T-cell (primary cell): ENCODE measurements at regions not wholly inside any gene's neighbourhood (a gene's known extent, or its start where the extent isn't known, plus 50 kb on each side); places are given as distances from the start of the nearest gene placed in this dataset.

ENCODE experiments used
- ATAC-seq, 4 experiments: fragments of 200-7000 bp in 3 of 4; fragments of 150-1000 bp in 1 of 4; cut with Tn5 transposase; replicated peaks in 1 of 4; 1 replicate in 3 of 4; 2 replicates in 1 of 4; pipeline ENCODE4 v1.10.0; 2021; ENCODE audit warnings: moderate library complexity in 3 of 4, mild to moderate bottlenecking in 2 of 4, moderate number of reproducible peaks in 1 of 4
- CTCF ChIA-PET, 2 donors: fragments of 300-600 bp; sonication (Branson Sonifier 250); formaldehyde crosslinking; loops; one replicate each; lab custom pipeline; 2022; ENCODE audit warnings: antibody characterized with exemption in 2 of 2; lab: Charles Lee
- POLR2A ChIA-PET, 2 donors: fragments of 300-600 bp; sonication (Branson Sonifier 250); formaldehyde crosslinking; loops; one replicate each; lab custom pipeline; 2022; ENCODE audit warnings: antibody characterized with exemption in 2 of 2; lab: Charles Lee
- DNase-seq, 35 experiments: peaks; one replicate each; pipeline versions ENCODE4 v3.0.0 to v3.0.0-alpha.2; 2013 to 2023
- H3K27ac ChIP-seq: one replicate; pipeline ENCODE4 v1.5.1; 2013; ENCODE audit warnings: low read length
- H3K27me3 ChIP-seq, 2 experiments: replicated peaks in 1 of 2; 1 replicate in 1 of 2; 2 replicates in 1 of 2; pipeline versions ENCODE4 v1.6.1 to v1.7.0; 2013; ENCODE audit warnings: low read length in 1 of 2, mixed read lengths in 1 of 2; ENCODE audit not compliant: control insufficient read depth in 2 of 2, insufficient read depth in 2 of 2; ENCODE audit errors: extremely low read depth in 1 of 2
- H3K36me3 ChIP-seq, 2 donors: 1 replicate in 1 of 2; 2 replicates in 1 of 2; pipeline versions ENCODE4 v1.6.1 to v1.7.0; 2013; ENCODE audit warnings: low read length in 1 of 2; ENCODE audit not compliant: control insufficient read depth in 2 of 2, insufficient read depth in 1 of 2; ENCODE audit errors: extremely low read depth in 1 of 2
- H3K4me1 ChIP-seq, 2 experiments: 1 replicate in 1 of 2; 2 replicates in 1 of 2; pipeline versions ENCODE4 v1.6.1 to v1.7.0; 2013; ENCODE audit warnings: low read length in 2 of 2, mixed read lengths in 1 of 2; ENCODE audit not compliant: insufficient read depth in 2 of 2, control insufficient read depth in 1 of 2; ENCODE audit errors: extremely low read depth in 1 of 2
- H3K4me3 ChIP-seq, 2 donors: 1 replicate in 1 of 2; 2 replicates in 1 of 2; pipeline versions ENCODE4 v1.5.1 to v1.7.0; 2013; ENCODE audit warnings: mild to moderate bottlenecking in 2 of 2, low read length in 1 of 2, moderate library complexity in 1 of 2; ENCODE audit not compliant: control insufficient read depth in 1 of 2; ENCODE audit errors: extremely low read depth in 1 of 2
- H3K9me3 ChIP-seq: 2 replicates; pipeline ENCODE4 v1.7.0; 2013
- H3K27ac Mint-ChIP-seq, 2 donors: one replicate each; pipeline ENCODE4 v1.8.0; 2020 to 2021; ENCODE audit warnings: mild to moderate bottlenecking in 2 of 2, mixed read lengths in 2 of 2
- H3K27me3 Mint-ChIP-seq, 2 donors: one replicate each; pipeline ENCODE4 v1.8.0; 2021 to 2022; ENCODE audit warnings: mixed read lengths in 2 of 2
- H3K36me3 Mint-ChIP-seq: one replicate; pipeline ENCODE4 v1.8.0; 2021; ENCODE audit warnings: mixed read lengths
- H3K4me1 Mint-ChIP-seq, 3 donors: one replicate each; pipeline ENCODE4 v1.8.0; 2020 to 2022; ENCODE audit warnings: mixed read lengths in 3 of 3, mild to moderate bottlenecking in 1 of 3
- H3K4me3 Mint-ChIP-seq, 3 donors: one replicate each; pipeline ENCODE4 v1.8.0; 2020 to 2022; ENCODE audit warnings: mild to moderate bottlenecking in 3 of 3, mixed read lengths in 3 of 3, moderate library complexity in 3 of 3
- H3K9me3 Mint-ChIP-seq, 3 donors: one replicate each; pipeline ENCODE4 v1.8.0; 2020 to 2022; ENCODE audit warnings: mixed read lengths in 3 of 3
- WGBS: methylation state at CpG from one replicate; pipeline ENCODE4 v1.1.5; 2013; ENCODE audit warnings: missing lambda C conversion rate; ENCODE audit not compliant: insufficient coverage; 5-methylcytosine and 5-hydroxymethylcytosine counted together

DNA sequence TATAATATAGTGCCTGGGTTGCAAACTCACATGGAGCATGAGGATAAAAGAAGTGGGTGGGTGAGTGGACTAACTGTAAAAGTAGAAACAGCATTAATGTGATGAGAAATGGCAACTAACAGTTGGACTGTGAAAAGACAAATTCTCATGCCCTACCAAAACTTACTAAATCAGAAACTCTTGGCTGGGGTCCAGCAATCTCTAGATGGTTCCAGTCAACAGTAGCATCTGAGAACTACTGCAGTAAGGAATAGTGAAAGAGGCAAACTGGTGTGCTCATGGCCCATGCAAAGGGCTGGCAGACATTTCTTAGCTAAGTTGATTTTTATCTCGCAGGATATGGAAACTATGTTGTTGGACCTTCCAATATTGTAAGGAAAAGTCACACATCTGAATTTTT is 150.3 kb downstream of the PIK3R1 start:
- H3K9me3 Mint-ChIP-seq: peaks cover 0 to 3% (median 0%) of the 10 kb centered on the region in 3 donors
- H3K27ac ChIP-seq: no peak overlapping the region
- H3K4me1 ChIP-seq: peaks cover 5 to 8% of the 10 kb centered on the region in 2 experiments
- no peaks in the 10 kb centered on the region for H3K27me3 ChIP-seq
- H3K4me1 Mint-ChIP-seq: peaks cover 31 to 35% (median 33%) of the 10 kb centered on the region in 3 donors
- DNase-seq: no peak
- H3K27me3 Mint-ChIP-seq: no peaks in the 10 kb centered on the region
- no peaks in the 10 kb centered on the region for H3K36me3 ChIP-seq
- no peak for ATAC-seq
- no CpG with 5 or more reads among the region's 1 CpG for WGBS
- no peak overlapping the region for H3K4me3 ChIP-seq
- ChIA-PET CTCF (no interaction called here), POLR2A (no interaction called here)
- no peak overlapping the region for H3K4me3 Mint-ChIP-seq
- no peaks in the 10 kb centered on the region for H3K9me3 ChIP-seq
- H3K36me3 Mint-ChIP-seq: no peaks in the 10 kb centered on the region
- H3K27ac Mint-ChIP-seq: peak overlapping the region; percentile 5 to 7

DNA sequence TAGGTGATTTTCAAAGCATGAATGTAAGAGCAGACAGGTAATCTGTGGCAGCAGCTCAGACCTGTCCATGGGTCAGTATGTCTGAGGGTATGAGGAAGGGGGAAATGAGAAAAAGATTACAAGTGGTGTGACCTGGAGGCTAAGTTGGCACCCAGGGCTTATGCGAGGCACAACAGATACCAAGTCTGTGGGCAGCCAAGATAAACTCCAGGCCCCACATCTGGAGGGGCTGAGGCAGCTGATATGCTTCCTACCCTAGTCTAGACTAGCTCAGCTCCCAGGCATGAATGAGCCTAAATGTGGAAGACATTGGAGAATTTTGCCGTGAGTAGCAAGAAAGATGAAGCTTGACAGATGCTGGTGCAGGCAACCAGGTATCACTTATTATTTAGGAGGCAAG is 151.7 kb downstream of the PIK3R1 start:
- Histone ChIP-seq H3K27ac (no peak overlapping the region), H3K4me3 (no peak overlapping the region), H3K36me3 (no peaks in the 10 kb centered on the region), H3K4me1 (peaks cover 5 to 8% of the 10 kb centered on the region in 2 experiments), H3K9me3 (no peaks in the 10 kb centered on the region), H3K27me3 (no peaks in the 10 kb centered on the region)
- ATAC-seq (no peak), DNase-seq (no peak)
- H3K4me1 Mint-ChIP-seq: peaks cover 33 to 35% (median 33%) of the 10 kb centered on the region in 3 donors
- no peak overlapping the region for H3K4me3 Mint-ChIP-seq
- H3K36me3 Mint-ChIP-seq: no peaks in the 10 kb centered on the region
- peaks cover 0 to 3% (median 0%) of the 10 kb centered on the region in 3 donors for H3K9me3 Mint-ChIP-seq
- ChIA-PET CTCF (no interaction called here), POLR2A (no interaction called here)
- 100% methylated on average over 1 of the region's 2 CpGs for WGBS
- no peaks in the 10 kb centered on the region for H3K27me3 Mint-ChIP-seq
- H3K27ac Mint-ChIP-seq: no peak overlapping the region

DNA sequence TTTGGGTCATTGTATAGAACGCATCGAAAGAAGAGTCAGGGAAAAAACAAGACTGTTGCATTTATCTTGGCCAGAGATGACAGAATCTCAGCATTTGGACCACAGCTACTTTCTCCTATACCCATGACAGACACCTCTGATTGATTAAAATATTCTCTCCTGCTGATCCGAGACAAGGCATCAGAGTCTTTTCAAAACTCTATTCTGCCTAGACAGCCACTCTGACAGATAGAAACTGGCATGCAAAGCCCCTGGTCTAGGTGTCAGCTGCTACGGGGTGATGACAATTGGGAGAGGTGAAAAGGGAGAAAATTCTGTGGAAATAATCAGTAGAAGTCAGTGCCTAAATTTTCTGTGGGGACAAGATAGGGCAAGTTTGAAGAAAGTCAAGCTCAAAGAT is 152.2 kb downstream of the PIK3R1 start:
- Mint-ChIP-seq H3K27ac (no peak overlapping the region), H3K36me3 (peaks cover 1% of the 10 kb centered on the region), H3K4me3 (no peak overlapping the region), H3K9me3 (peaks cover 0 to 3% (median 0%) of the 10 kb centered on the region in 3 donors), H3K4me1 (peaks cover 33 to 35% (median 33%) of the 10 kb centered on the region in 3 donors), H3K27me3 (peaks cover 0 to 1% of the 10 kb centered on the region in 2 donors)
- H3K4me3 ChIP-seq: no peak overlapping the region
- no peaks in the 10 kb centered on the region for H3K9me3 ChIP-seq
- ChIA-PET POLR2A (interaction anchor here in 1 of 2 donors (0.6 kb wide), 1 partner anchor 38 kb away, joined by 5 read pairs; no protein-coding TSS in a partner anchor), CTCF (no interaction called here)
- DNase-seq (no peak), ATAC-seq (no peak)
- H3K36me3 ChIP-seq: no peaks in the 10 kb centered on the region
- H3K4me1 ChIP-seq: peaks cover 5 to 8% of the 10 kb centered on the region in 2 experiments
- no peak overlapping the region for H3K27ac ChIP-seq
- H3K27me3 ChIP-seq: no peaks in the 10 kb centered on the region
- 100% methylated on average over 2 of the region's 4 CpGs for WGBS

GRCh38 chr5:68368311-68369022 is 152.9 kb downstream of the PIK3R1 start:
- Mint-ChIP-seq H3K27me3 (peaks cover 0 to 3% of the 10 kb centered on the region in 2 donors), H3K4me1 (peaks cover 33 to 35% (median 33%) of the 10 kb centered on the region in 3 donors), H3K27ac (peak overlapping the region; percentile 32 to 45), H3K4me3 (peak overlapping the region in 2 of 3 donors; percentile 28 to 43), H3K9me3 (peaks cover 0 to 1% (median 0%) of the 10 kb centered on the region in 3 donors), H3K36me3 (peaks cover 3% of the 10 kb centered on the region)
- no peaks in the 10 kb centered on the region for H3K27me3 ChIP-seq
- ATAC-seq (no peak), DNase-seq (no peak)
- H3K36me3 ChIP-seq: no peaks in the 10 kb centered on the region
- ChIA-PET CTCF (interaction anchor here in 1 of 2 donors (0.9 kb wide), 1 partner anchor 82 kb away, joined by 3 read pairs; no protein-coding TSS in a partner anchor), POLR2A (interaction anchor here in 1 of 2 donors (0.6 kb wide), 1 partner anchor 37 kb away, joined by 5 read pairs; no protein-coding TSS in a partner anchor)
- WGBS: no CpG with 5 or more reads among the region's 5 CpGs
- H3K27ac ChIP-seq: no peak overlapping the region
- no peak overlapping the region for H3K4me3 ChIP-seq
- peaks cover 5 to 8% of the 10 kb centered on the region in 2 experiments for H3K4me1 ChIP-seq
- no peaks in the 10 kb centered on the region for H3K9me3 ChIP-seq

DNA sequence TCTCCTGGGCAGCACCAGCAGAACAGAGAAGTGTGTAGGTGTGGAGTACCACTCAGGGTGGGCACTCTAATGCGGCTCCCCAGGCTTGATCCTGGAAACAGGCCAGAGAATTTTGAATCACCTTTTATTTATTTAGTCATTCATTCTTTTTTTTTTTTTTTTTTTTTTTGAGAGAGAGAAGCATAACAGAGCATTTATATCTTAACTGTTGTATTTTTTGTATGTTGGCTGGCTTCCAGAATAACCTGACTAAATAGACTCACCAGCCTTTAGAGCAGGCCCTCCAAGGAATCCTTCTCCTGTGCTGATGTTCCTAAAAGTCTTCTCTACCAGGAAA is 153.4 kb downstream of the PIK3R1 start:
- Mint-ChIP-seq H3K27ac (peak overlapping the region; percentile 32 to 84), H3K4me3 (peak overlapping the region; percentile 28 to 58 (median 49)), H3K4me1 (peaks cover 33 to 35% (median 33%) of the 10 kb centered on the region in 3 donors), H3K36me3 (peaks cover 3% of the 10 kb centered on the region), H3K27me3 (peaks cover 0 to 3% of the 10 kb centered on the region in 2 donors), H3K9me3 (no peaks in the 10 kb centered on the region)
- Histone ChIP-seq H3K4me3 (no peak overlapping the region), H3K27ac (peak overlapping the region; percentile 32), H3K4me1 (peaks cover 5 to 8% of the 10 kb centered on the region in 2 experiments), H3K27me3 (no peaks in the 10 kb centered on the region), H3K9me3 (no peaks in the 10 kb centered on the region), H3K36me3 (no peaks in the 10 kb centered on the region)
- CTCF ChIA-PET: interaction anchor here in 1 of 2 donors (0.9 kb wide), 1 partner anchor 82 kb away, joined by 3 read pairs; no protein-coding TSS in a partner anchor
- WGBS: no CpG with 5 or more reads among the region's 1 CpG
- POLR2A ChIA-PET: interaction anchor here in 1 of 2 donors (0.5 kb wide), 1 partner anchor 11 kb away, joined by 4 read pairs; no protein-coding TSS in a partner anchor
- DNase-seq: peak in 1 of 35 experiments; percentile 30
- peak in 1 of 4 experiments; percentile 28 for ATAC-seq

GRCh38 chr5:68369457-68370125 is 154.0 kb downstream of the PIK3R1 start:
- no peak overlapping the region for H3K4me3 ChIP-seq
- POLR2A ChIA-PET: interaction anchor here in 1 of 2 donors (0.5 kb wide), 1 partner anchor 10 kb away, joined by 4 read pairs; no protein-coding TSS in a partner anchor
- H3K9me3 ChIP-seq: no peaks in the 10 kb centered on the region
- Mint-ChIP-seq H3K27me3 (peaks cover 0 to 3% of the 10 kb centered on the region in 2 donors), H3K36me3 (peaks cover 3% of the 10 kb centered on the region), H3K27ac (peak overlapping the region; percentile 74 to 84), H3K9me3 (no peaks in the 10 kb centered on the region), H3K4me1 (peaks cover 33 to 35% (median 33%) of the 10 kb centered on the region in 3 donors), H3K4me3 (peak overlapping the region; percentile 49 to 58 (median 50))
- peak; percentile 60 to 91 (median 74) for ATAC-seq
- no CpG with 5 or more reads among the region's 7 CpGs for WGBS
- H3K4me1 ChIP-seq: peaks cover 5 to 8% of the 10 kb centered on the region in 2 experiments
- DNase-seq: peak in 31 of 35 experiments; percentile 5 to 63 (median 35)
- CTCF ChIA-PET: no interaction called here
- H3K36me3 ChIP-seq: no peaks in the 10 kb centered on the region
- H3K27me3 ChIP-seq: no peaks in the 10 kb centered on the region
- H3K27ac ChIP-seq: peak overlapping the region; percentile 32
